GM21619 (cell line): ENCODE measurements at regions not wholly inside any gene's neighbourhood (a gene's known extent, or its start where the extent isn't known, plus 50 kb on each side); places are given as distances from the start of the nearest gene placed in this dataset.

Experiments used
- ATAC-seq: cut with Tn5 transposase; IDR thresholded peaks from one replicate; pipeline ENCODE4 v1.9.1; 2021; ENCODE audit not compliant: unreplicated experiment

GRCh38 chr2:8198766-8199382 is 483.0 kb upstream of the ID2 start:
- no peak for ATAC-seq

- ATAC-seq: peak; percentile 90
These were observed 479.7 kb upstream of the ID2 start for GRCh38 chr2:8202132-8202531.

GRCh38 chr2:8203364-8203763 is 478.5 kb upstream of the ID2 start:
- no peak for ATAC-seq

- no peak for ATAC-seq
These were observed 477.1 kb upstream of the ID2 start for GRCh38 chr2:8204711-8205110.

GRCh38 chr2:8209494-8209893 is 472.4 kb upstream of the ID2 start:
- no peak for ATAC-seq

- ATAC-seq: no peak
These were observed 470.5 kb upstream of the ID2 start for GRCh38 chr2:8211384-8211783.

GRCh38 chr2:8212239-8212638 is 469.6 kb upstream of the ID2 start:
- ATAC-seq: no peak

- no peak for ATAC-seq
These were observed 467.7 kb upstream of the ID2 start for GRCh38 chr2:8214036-8214615.

- peak; percentile 95 for ATAC-seq
These were observed 466.5 kb upstream of the ID2 start for GRCh38 chr2:8215159-8215863.

GRCh38 chr2:8215982-8216381 is 465.9 kb upstream of the ID2 start:
- ATAC-seq: no peak

- ATAC-seq: no peak
These were observed 465.5 kb upstream of the ID2 start for GRCh38 chr2:8216397-8216796.

- ATAC-seq: no peak
These were observed 464.3 kb upstream of the ID2 start for GRCh38 chr2:8217468-8218030.

GRCh38 chr2:8219096-8219495 is 462.8 kb upstream of the ID2 start:
- no peak for ATAC-seq

GRCh38 chr2:8219631-8220355 is 462.1 kb upstream of the ID2 start:
- ATAC-seq: no peak

GRCh38 chr2:8222979-8223694 is 458.7 kb upstream of the ID2 start:
- no peak for ATAC-seq

- no peak for ATAC-seq
These were observed 458.0 kb upstream of the ID2 start for GRCh38 chr2:8223695-8224346.

GRCh38 chr2:8224347-8225190 is 457.3 kb upstream of the ID2 start:
- ATAC-seq: no peak

GRCh38 chr2:8225266-8225665 is 456.6 kb upstream of the ID2 start:
- no peak for ATAC-seq

- ATAC-seq: no peak
These were observed 456.1 kb upstream of the ID2 start for GRCh38 chr2:8225798-8226197.
